HL-60 (cell line): ENCODE measurements at regions not wholly inside any gene's neighbourhood (a gene's known extent, or its start where the extent isn't known, plus 50 kb on each side); places are given as distances from the start of the nearest gene placed in this dataset.
A peak's percentile ranks its signal among the peaks of the same experiment; 100 is the strongest.

Source experiments
- DNase-seq, 2 experiments: peaks; one replicate each; pipeline ENCODE4 v3.0.0-alpha.2; 2010 to 2020; ENCODE audit warnings: low read depth in 1 of 2, low spot score in 1 of 2
- H3K27ac ChIP-seq: fragments of 250-450 bp; sonication (Bioruptor Pico); replicated peaks from 2 replicates; pipeline ENCODE4 v1.5.1; 2020; ENCODE audit warnings: mild to moderate bottlenecking, moderate library complexity
- H3K27me3 ChIP-seq: fragments of 250-450 bp; sonication (Bioruptor Pico); 2 replicates; pipeline ENCODE4 v1.5.1; 2021; ENCODE audit warnings: mild to moderate bottlenecking, moderate library complexity; ENCODE audit not compliant: insufficient read depth, poor library complexity, severe bottlenecking
- H3K4me3 ChIP-seq: replicated peaks from 2 replicates; pipeline ENCODE4 v1.5.1; 2011; ENCODE audit warnings: mild to moderate bottlenecking, control low read depth, low read length; ENCODE audit not compliant: insufficient read depth
- CTCF ChIP-seq: IDR thresholded peaks from one replicate; pipeline ENCODE4 v1.5.1; 2011; ENCODE audit warnings: low read length, control low read depth, inconsistent platforms; ENCODE audit not compliant: insufficient read depth
- GABPA ChIP-seq: IDR thresholded peaks from 2 replicates; pipeline ENCODE4 v1.6.1; 2012; ENCODE audit warnings: low read depth
- POLR2AphosphoS5 ChIP-seq: IDR thresholded peaks from 2 replicates; pipeline ENCODE4 v1.6.1; 2012; ENCODE audit warnings: low read depth
- REST ChIP-seq: IDR thresholded peaks from 2 replicates; pipeline ENCODE4 v1.6.1; 2012; ENCODE audit warnings: low read depth; ENCODE audit not compliant: insufficient replicate concordance
- SPI1 ChIP-seq: IDR thresholded peaks from 2 replicates; pipeline ENCODE4 v1.6.1; 2012; ENCODE audit warnings: low read depth, mild to moderate bottlenecking, borderline replicate concordance

- TF ChIP-seq CTCF (no peak), SPI1 (peak; percentile 88)
- no peaks in the 10 kb centered on the region for H3K27me3 ChIP-seq
- DNase-seq, result peak in 1 of 2 experiments; percentile 52
- no peak overlapping the region for H3K4me3 ChIP-seq
- no peak overlapping the region for H3K27ac ChIP-seq
These were observed 368.0 kb downstream of the QKI start for GRCh38 chr6:163782436-163783003.

- H3K27ac ChIP-seq, result no peak overlapping the region
- TF ChIP-seq REST, result no peak
- no peak for TF ChIP-seq GABPA
- no peak for TF ChIP-seq SPI1
- no peak for TF ChIP-seq CTCF
- TF ChIP-seq POLR2AphosphoS5, result no peak
- H3K4me3 ChIP-seq, result no peak overlapping the region
- H3K27me3 ChIP-seq, result no peaks in the 10 kb centered on the region
- no peak for DNase-seq
These were observed 366.5 kb downstream of the QKI start for GRCh38 chr6:163780994-163781393.

GRCh38 chr6:163779727-163780284, 365.3 kb downstream of the QKI start:
- H3K4me3 ChIP-seq, result no peak overlapping the region
- TF ChIP-seq SPI1 (no peak), CTCF (no peak), REST (no peak), POLR2AphosphoS5 (no peak), GABPA (no peak)
- DNase-seq, result no peak

GRCh38 chr6:163777716-163778115, 363.2 kb downstream of the QKI start:
- H3K4me3 ChIP-seq, result no peak overlapping the region
- no peak for TF ChIP-seq GABPA
- TF ChIP-seq POLR2AphosphoS5, result no peak
- TF ChIP-seq REST, result no peak
- TF ChIP-seq SPI1, result no peak
- TF ChIP-seq CTCF, result no peak
- no peak for DNase-seq
- no peaks in the 10 kb centered on the region for H3K27me3 ChIP-seq
- H3K27ac ChIP-seq, result no peak overlapping the region

More at GRCh38 chr6:163779727-163780284, 365.3 kb downstream of the QKI start:
- Histone ChIP-seq H3K27ac (no peak overlapping the region), H3K27me3 (no peaks in the 10 kb centered on the region)
